T-cell (primary cell): ENCODE measurements at regions not wholly inside any gene's neighbourhood (a gene's known extent, or its start where the extent isn't known, plus 50 kb on each side); places are given as distances from the start of the nearest gene placed in this dataset.
"Not testable (repeated sequence)": the region's sequence is repeated elsewhere in the genome, so short reads cannot be mapped to it uniquely, and the experiment has no call there.

Experiments used
- ATAC-seq, 4 experiments: fragments of 200-7000 bp in 3 of 4; fragments of 150-1000 bp in 1 of 4; cut with Tn5 transposase; replicated peaks in 1 of 4; 1 replicate in 3 of 4; 2 replicates in 1 of 4; pipeline ENCODE4 v1.10.0; 2021; ENCODE audit warnings: moderate library complexity in 3 of 4, mild to moderate bottlenecking in 2 of 4, moderate number of reproducible peaks in 1 of 4
- CTCF ChIA-PET, 2 donors: fragments of 300-600 bp; sonication (Branson Sonifier 250); formaldehyde crosslinking; loops; one replicate each; lab custom pipeline; 2022; ENCODE audit warnings: antibody characterized with exemption in 2 of 2; lab: Charles Lee
- POLR2A ChIA-PET, 2 donors: fragments of 300-600 bp; sonication (Branson Sonifier 250); formaldehyde crosslinking; loops; one replicate each; lab custom pipeline; 2022; ENCODE audit warnings: antibody characterized with exemption in 2 of 2; lab: Charles Lee
- DNase-seq, 35 experiments: peaks; one replicate each; pipeline versions ENCODE4 v3.0.0 to v3.0.0-alpha.2; 2013 to 2023
- H3K27ac ChIP-seq: one replicate; pipeline ENCODE4 v1.5.1; 2013; ENCODE audit warnings: low read length
- H3K27me3 ChIP-seq, 2 experiments: replicated peaks in 1 of 2; 1 replicate in 1 of 2; 2 replicates in 1 of 2; pipeline versions ENCODE4 v1.6.1 to v1.7.0; 2013; ENCODE audit warnings: low read length in 1 of 2, mixed read lengths in 1 of 2; ENCODE audit not compliant: control insufficient read depth in 2 of 2, insufficient read depth in 2 of 2; ENCODE audit errors: extremely low read depth in 1 of 2
- H3K36me3 ChIP-seq, 2 donors: 1 replicate in 1 of 2; 2 replicates in 1 of 2; pipeline versions ENCODE4 v1.6.1 to v1.7.0; 2013; ENCODE audit warnings: low read length in 1 of 2; ENCODE audit not compliant: control insufficient read depth in 2 of 2, insufficient read depth in 1 of 2; ENCODE audit errors: extremely low read depth in 1 of 2
- H3K4me1 ChIP-seq, 2 experiments: 1 replicate in 1 of 2; 2 replicates in 1 of 2; pipeline versions ENCODE4 v1.6.1 to v1.7.0; 2013; ENCODE audit warnings: low read length in 2 of 2, mixed read lengths in 1 of 2; ENCODE audit not compliant: insufficient read depth in 2 of 2, control insufficient read depth in 1 of 2; ENCODE audit errors: extremely low read depth in 1 of 2
- H3K4me3 ChIP-seq, 2 donors: 1 replicate in 1 of 2; 2 replicates in 1 of 2; pipeline versions ENCODE4 v1.5.1 to v1.7.0; 2013; ENCODE audit warnings: mild to moderate bottlenecking in 2 of 2, low read length in 1 of 2, moderate library complexity in 1 of 2; ENCODE audit not compliant: control insufficient read depth in 1 of 2; ENCODE audit errors: extremely low read depth in 1 of 2
- H3K9me3 ChIP-seq: 2 replicates; pipeline ENCODE4 v1.7.0; 2013
- H3K27ac Mint-ChIP-seq, 2 donors: one replicate each; pipeline ENCODE4 v1.8.0; 2020 to 2021; ENCODE audit warnings: mild to moderate bottlenecking in 2 of 2, mixed read lengths in 2 of 2
- H3K27me3 Mint-ChIP-seq, 2 donors: one replicate each; pipeline ENCODE4 v1.8.0; 2021 to 2022; ENCODE audit warnings: mixed read lengths in 2 of 2
- H3K36me3 Mint-ChIP-seq: one replicate; pipeline ENCODE4 v1.8.0; 2021; ENCODE audit warnings: mixed read lengths
- H3K4me1 Mint-ChIP-seq, 3 donors: one replicate each; pipeline ENCODE4 v1.8.0; 2020 to 2022; ENCODE audit warnings: mixed read lengths in 3 of 3, mild to moderate bottlenecking in 1 of 3
- H3K4me3 Mint-ChIP-seq, 3 donors: one replicate each; pipeline ENCODE4 v1.8.0; 2020 to 2022; ENCODE audit warnings: mild to moderate bottlenecking in 3 of 3, mixed read lengths in 3 of 3, moderate library complexity in 3 of 3
- H3K9me3 Mint-ChIP-seq, 3 donors: one replicate each; pipeline ENCODE4 v1.8.0; 2020 to 2022; ENCODE audit warnings: mixed read lengths in 3 of 3
- WGBS: methylation state at CpG from one replicate; pipeline ENCODE4 v1.1.5; 2013; ENCODE audit warnings: missing lambda C conversion rate; ENCODE audit not compliant: insufficient coverage; 5-methylcytosine and 5-hydroxymethylcytosine counted together

DNA sequence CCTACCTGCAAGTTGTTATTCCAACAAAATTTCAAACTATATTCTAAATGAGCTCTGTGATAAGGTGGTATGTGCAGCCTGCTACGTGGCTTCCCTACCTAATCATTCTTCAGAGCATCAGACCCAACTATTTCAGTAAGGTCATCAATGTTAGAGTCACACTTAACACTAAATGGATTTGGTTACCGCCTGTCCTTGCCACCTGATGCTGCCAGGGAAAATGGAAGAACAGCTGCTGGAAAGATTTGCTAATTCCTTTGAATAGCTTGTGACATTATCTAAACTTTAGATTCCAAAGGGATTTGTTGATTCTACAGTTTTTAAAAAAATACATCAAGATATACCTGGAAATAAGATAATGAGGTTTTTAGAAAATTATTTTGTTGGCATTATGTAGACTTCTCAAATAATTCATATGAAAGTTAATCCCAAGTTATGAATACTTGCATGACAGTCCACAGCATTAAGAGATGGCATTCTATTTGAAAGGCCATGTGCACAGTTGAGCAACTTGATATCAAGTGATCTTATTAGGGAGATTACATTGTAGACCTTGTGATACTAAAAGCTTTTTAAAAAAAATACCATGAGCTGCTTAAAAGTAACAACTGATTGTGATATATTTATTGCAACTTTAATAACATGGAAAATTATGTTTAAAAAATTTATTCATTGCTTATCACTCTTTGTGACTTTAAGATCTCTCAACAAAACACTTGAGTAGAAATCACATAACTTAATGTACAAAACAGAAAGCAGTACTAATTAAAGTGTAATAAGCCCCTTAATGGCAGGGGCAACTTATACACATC lies 98.3 kb upstream of the UGP2 start:
- H3K36me3 ChIP-seq = no peaks in the 10 kb centered on the region
- Mint-ChIP-seq H3K27ac (no peak overlapping the region), H3K9me3 (peaks cover 10 to 12% (median 10%) of the 10 kb centered on the region in 3 donors), H3K4me1 (no peaks in the 10 kb centered on the region), H3K4me3 (no peak overlapping the region), H3K36me3 (no peaks in the 10 kb centered on the region), H3K27me3 (peaks cover 0 to 3% of the 10 kb centered on the region in 2 donors)
- H3K4me3 ChIP-seq = no peak overlapping the region
- DNase-seq (no peak), ATAC-seq (no peak)
- H3K4me1 ChIP-seq = no peaks in the 10 kb centered on the region
- no CpG with 5 or more reads among the region's 2 CpGs for WGBS
- H3K9me3 ChIP-seq = no peaks in the 10 kb centered on the region
- ChIA-PET CTCF (no interaction called here), POLR2A (no interaction called here)
- no peaks in the 10 kb centered on the region for H3K27me3 ChIP-seq
- no peak overlapping the region for H3K27ac ChIP-seq

DNA sequence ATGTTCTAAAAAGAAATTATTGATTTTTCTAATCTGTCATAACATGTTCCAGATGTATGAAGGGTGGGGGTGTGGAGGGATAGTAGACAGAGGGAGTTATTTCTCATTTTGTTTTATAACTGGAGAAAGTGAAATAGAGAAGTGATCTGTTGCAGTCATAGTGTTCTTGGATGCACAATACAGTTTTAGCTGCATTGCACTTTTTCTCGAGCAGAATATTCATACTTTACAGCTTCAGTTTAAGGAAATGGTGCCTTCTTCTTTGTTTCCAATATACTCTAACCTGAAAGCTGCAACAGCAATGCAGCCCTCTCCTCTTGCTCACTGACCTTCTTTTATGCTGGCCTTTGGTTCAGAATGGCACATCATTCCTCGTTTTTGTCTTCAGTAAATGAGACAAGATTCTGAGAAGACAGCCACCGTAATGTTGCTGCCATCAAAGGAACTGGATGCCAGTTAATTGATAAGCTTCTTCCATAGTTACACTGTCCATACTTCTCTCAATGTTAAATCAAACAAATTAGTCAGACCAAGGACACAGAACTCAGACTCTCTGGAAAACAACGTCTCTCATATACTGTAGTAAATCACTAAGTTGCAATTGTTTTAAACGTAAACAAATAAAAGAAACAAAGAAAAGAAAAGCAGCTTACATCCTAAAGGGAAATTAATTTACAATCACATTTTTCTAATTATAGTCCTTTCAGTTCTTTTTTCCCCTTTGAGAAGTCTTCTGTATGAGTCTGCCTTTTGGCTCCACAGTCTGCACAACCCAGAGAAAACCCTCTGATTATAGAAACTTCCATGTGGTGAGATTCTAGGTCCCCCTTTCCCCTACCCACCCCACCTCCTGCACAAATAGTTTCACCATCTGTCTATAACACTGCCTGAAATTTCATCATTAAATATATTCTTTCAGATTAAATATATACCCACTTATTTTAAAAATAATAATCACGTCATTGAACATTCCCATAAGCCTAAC lies 97.4 kb upstream of the UGP2 start:
- CTCF ChIA-PET = no interaction called here
- H3K4me3 Mint-ChIP-seq = no peak overlapping the region
- H3K36me3 ChIP-seq = no peaks in the 10 kb centered on the region
- no peaks in the 10 kb centered on the region for H3K36me3 Mint-ChIP-seq
- 53% methylated on average over 2 of the region's 6 CpGs for WGBS
- H3K27me3 ChIP-seq = no peaks in the 10 kb centered on the region
- POLR2A ChIA-PET = no interaction called here
- no peaks in the 10 kb centered on the region for H3K9me3 ChIP-seq
- H3K4me3 ChIP-seq = no peak overlapping the region
- no peak overlapping the region for H3K27ac Mint-ChIP-seq
- H3K27ac ChIP-seq = no peak overlapping the region
- H3K9me3 Mint-ChIP-seq = peaks cover 10 to 12% (median 10%) of the 10 kb centered on the region in 3 donors
- ATAC-seq = no peak
- H3K4me1 ChIP-seq = no peaks in the 10 kb centered on the region
- peaks cover 3 to 5% of the 10 kb centered on the region in 2 donors for H3K27me3 Mint-ChIP-seq
- DNase-seq = no peak
- no peaks in the 10 kb centered on the region for H3K4me1 Mint-ChIP-seq

DNA sequence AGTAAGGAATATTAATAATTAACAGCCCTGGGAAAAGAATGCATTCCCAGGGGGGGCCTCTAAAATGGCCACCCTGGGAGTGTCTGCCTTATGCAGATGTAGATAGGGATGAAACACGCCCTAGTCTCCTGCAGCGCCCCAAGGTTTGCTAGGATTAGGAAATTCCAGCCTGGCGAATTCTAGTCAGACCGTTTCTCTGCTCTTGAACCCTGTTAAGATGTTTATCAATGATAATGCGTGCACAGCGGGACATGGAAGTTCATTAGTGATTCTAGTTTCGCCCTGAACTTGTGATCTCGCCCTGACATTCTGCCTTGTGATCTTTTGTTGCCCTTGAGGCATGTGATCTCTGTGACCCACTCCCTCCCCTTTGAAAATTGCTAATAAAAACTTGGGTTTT lies 95.1 kb upstream of the UGP2 start:
- H3K4me1 Mint-ChIP-seq, H3K9me3 ChIP-seq, H3K4me1 ChIP-seq, H3K27ac ChIP-seq, POLR2A ChIA-PET, ATAC-seq, H3K4me3 ChIP-seq, DNase-seq, H3K36me3 Mint-ChIP-seq, H3K36me3 ChIP-seq, H3K27me3 ChIP-seq, H3K4me3 Mint-ChIP-seq, H3K27ac Mint-ChIP-seq: not testable (repeated sequence)
- peaks cover 4 to 10% of the 10 kb centered on the region in 2 donors for H3K27me3 Mint-ChIP-seq
- peaks cover 10 to 12% (median 10%) of the 10 kb centered on the region in 3 donors for H3K9me3 Mint-ChIP-seq
- 94% methylated on average over 7 of the region's 8 CpGs for WGBS
- CTCF ChIA-PET = interaction anchor here in 1 of 2 donors (0.6 kb wide), 1 partner anchor 63 kb away, joined by 4 read pairs; no protein-coding TSS in a partner anchor

DNA sequence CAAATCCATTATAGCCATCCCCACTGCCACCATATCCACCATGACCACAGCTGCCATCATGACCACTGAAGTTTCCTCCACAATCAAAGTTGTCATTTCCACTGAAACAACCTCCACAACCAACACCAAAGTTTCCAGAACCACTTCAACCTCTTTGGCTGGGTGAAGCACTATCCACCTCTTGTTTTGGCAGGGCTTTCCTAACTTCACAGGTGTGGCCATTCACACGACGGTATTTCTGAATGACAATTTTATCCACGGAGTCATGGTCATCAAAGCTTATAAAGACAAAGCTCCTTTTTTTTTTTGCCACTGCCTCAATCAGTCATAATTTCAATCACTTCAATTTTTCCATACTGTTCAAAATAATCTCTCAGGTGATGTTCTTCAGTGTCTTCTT lies 89.8 kb upstream of the UGP2 start:
- Histone ChIP-seq H3K27ac (no peak overlapping the region), H3K9me3 (no peaks in the 10 kb centered on the region), H3K4me1 (no peaks in the 10 kb centered on the region), H3K4me3 (no peak overlapping the region), H3K36me3 (no peaks in the 10 kb centered on the region), H3K27me3 (no peaks in the 10 kb centered on the region)
- 93% methylated on average over 3 of the region's 3 CpGs for WGBS
- POLR2A ChIA-PET = interaction anchor here in 1 of 2 donors (0.6 kb wide), 1 partner anchor 80 kb away, joined by 3 read pairs; no protein-coding TSS in a partner anchor
- CTCF ChIA-PET = interaction anchor here in 1 of 2 donors (0.6 kb wide), 1 partner anchor 41 kb away, joined by 4 read pairs; no protein-coding TSS in a partner anchor
- no peak overlapping the region for H3K4me3 Mint-ChIP-seq
- no peaks in the 10 kb centered on the region for H3K4me1 Mint-ChIP-seq
- ATAC-seq (no peak), DNase-seq (no peak)
- H3K27ac Mint-ChIP-seq = no peak overlapping the region
- peaks cover 11 to 12% of the 10 kb centered on the region in 2 donors for H3K27me3 Mint-ChIP-seq
- H3K9me3 Mint-ChIP-seq = peaks cover 6 to 8% (median 7%) of the 10 kb centered on the region in 3 donors
- no peaks in the 10 kb centered on the region for H3K36me3 Mint-ChIP-seq

DNA sequence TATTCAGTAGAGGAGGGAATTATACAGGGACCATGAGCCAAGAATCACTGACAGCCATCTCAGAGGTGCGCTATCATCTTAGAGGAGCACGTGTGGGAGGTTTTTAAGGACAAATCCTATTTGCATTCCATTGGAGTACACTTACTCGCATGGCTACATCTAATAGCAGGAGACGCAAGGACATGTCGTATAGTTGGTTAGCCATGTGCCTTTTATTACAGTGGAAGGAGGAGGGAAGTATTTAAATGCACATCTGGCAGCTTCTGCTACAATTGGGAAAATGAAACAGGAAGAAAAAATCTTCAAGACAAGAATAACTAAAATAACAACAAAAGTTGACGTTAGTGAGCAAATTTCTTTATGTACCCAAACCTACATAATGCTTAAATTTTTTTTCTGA lies 86.5 kb upstream of the UGP2 start:
- POLR2A ChIA-PET = no interaction called here
- H3K27ac ChIP-seq = no peak overlapping the region
- H3K4me3 Mint-ChIP-seq = no peak overlapping the region
- no peaks in the 10 kb centered on the region for H3K4me1 ChIP-seq
- H3K9me3 ChIP-seq = no peaks in the 10 kb centered on the region
- WGBS = 83% methylated on average over 1 of the region's 6 CpGs
- ATAC-seq (no peak), DNase-seq (no peak)
- no peaks in the 10 kb centered on the region for H3K36me3 ChIP-seq
- H3K27me3 Mint-ChIP-seq = peaks cover 8 to 9% of the 10 kb centered on the region in 2 donors
- no peak overlapping the region for H3K4me3 ChIP-seq
- H3K9me3 Mint-ChIP-seq = no peaks in the 10 kb centered on the region
- no peak overlapping the region for H3K27ac Mint-ChIP-seq
- no peaks in the 10 kb centered on the region for H3K36me3 Mint-ChIP-seq
- CTCF ChIA-PET = no interaction called here
- H3K4me1 Mint-ChIP-seq = no peaks in the 10 kb centered on the region
- H3K27me3 ChIP-seq = peaks cover 0 to 7% of the 10 kb centered on the region in 2 experiments

DNA sequence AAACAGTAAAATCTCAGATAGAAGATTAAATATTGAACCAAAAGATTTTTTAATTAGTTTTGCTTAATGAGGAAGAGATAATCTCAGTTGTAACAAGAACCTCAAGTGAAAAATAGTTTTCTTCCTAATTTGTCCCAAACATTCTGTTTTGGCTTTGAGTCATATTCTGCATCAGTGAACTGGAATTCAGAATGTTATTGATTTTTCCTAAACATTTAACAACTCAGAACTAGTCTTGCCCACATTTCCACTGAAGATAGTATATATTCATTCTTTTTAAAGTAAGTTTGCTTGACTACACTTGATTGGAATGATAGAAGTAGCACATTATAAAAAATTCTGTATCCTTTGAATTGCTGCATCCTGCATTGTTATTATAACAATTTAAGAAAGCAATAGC lies 85.7 kb upstream of the UGP2 start:
- no peaks in the 10 kb centered on the region for H3K36me3 Mint-ChIP-seq
- no peak overlapping the region for H3K4me3 ChIP-seq
- H3K27ac Mint-ChIP-seq = no peak overlapping the region
- no peaks in the 10 kb centered on the region for H3K4me1 Mint-ChIP-seq
- no peak overlapping the region for H3K27ac ChIP-seq
- DNase-seq (no peak), ATAC-seq (no peak)
- H3K4me1 ChIP-seq = no peaks in the 10 kb centered on the region
- H3K36me3 ChIP-seq = no peaks in the 10 kb centered on the region
- H3K9me3 ChIP-seq = no peaks in the 10 kb centered on the region
- peaks cover 4 to 13% of the 10 kb centered on the region in 2 donors for H3K27me3 Mint-ChIP-seq
- CTCF ChIA-PET = no interaction called here
- no peaks in the 10 kb centered on the region for H3K9me3 Mint-ChIP-seq
- POLR2A ChIA-PET = no interaction called here
- peaks cover 0 to 10% of the 10 kb centered on the region in 2 experiments for H3K27me3 ChIP-seq
- no peak overlapping the region for H3K4me3 Mint-ChIP-seq
